Ishikawa (cell line): ENCODE measurements at regions not wholly inside any gene's neighbourhood (a gene's known extent, or its start where the extent isn't known, plus 50 kb on each side); places are given as distances from the start of the nearest gene placed in this dataset.

Experiments used
- CEBPB ChIP-seq: IDR thresholded peaks from 2 replicates; pipeline ENCODE4 v1.6.1; 2012
- CREB1 ChIP-seq: IDR thresholded peaks from 2 replicates; pipeline ENCODE4 v1.6.1; 2012; ENCODE audit warnings: low read depth
- EGR1 ChIP-seq: IDR thresholded peaks from 2 replicates; pipeline ENCODE4 v1.6.1; 2012
- EP300 ChIP-seq: IDR thresholded peaks from 2 replicates; pipeline ENCODE4 v1.6.1; 2012; ENCODE audit warnings: borderline replicate concordance
- FOXM1 ChIP-seq: IDR thresholded peaks from 2 replicates; pipeline ENCODE4 v1.6.1; 2012; ENCODE audit warnings: low read depth, borderline replicate concordance
- NFIC ChIP-seq: IDR thresholded peaks from 2 replicates; pipeline ENCODE4 v1.6.1; 2012
- RAD21 ChIP-seq: IDR thresholded peaks from 2 replicates; pipeline ENCODE4 v1.6.1; 2012; ENCODE audit warnings: low read depth
- TAF1 ChIP-seq: IDR thresholded peaks from 2 replicates; pipeline ENCODE4 v1.6.1; 2012; ENCODE audit warnings: low read depth, mild to moderate bottlenecking
- TCF12 ChIP-seq: IDR thresholded peaks from 2 replicates; pipeline ENCODE4 v1.6.1; 2012; ENCODE audit warnings: low read depth
- TEAD4 ChIP-seq: IDR thresholded peaks from 2 replicates; pipeline ENCODE4 v1.6.1; 2012
- YY1 ChIP-seq: IDR thresholded peaks from 2 replicates; pipeline ENCODE4 v1.6.1; 2012; ENCODE audit warnings: low read depth
- ZBTB7A ChIP-seq: IDR thresholded peaks from 2 replicates; pipeline ENCODE4 v1.6.1; 2012; ENCODE audit warnings: low read depth
- TF ChIP-seq, protein P1 (sequence below): IDR thresholded peaks from 2 replicates; pipeline ENCODE4 v1.6.1; 2012; ENCODE audit warnings: low read depth, mild to moderate bottlenecking
- TF ChIP-seq, protein P2 (sequence below): IDR thresholded peaks from 2 replicates; pipeline ENCODE4 v1.6.1; 2012
- TF ChIP-seq, protein P3 (sequence below): IDR thresholded peaks from 2 replicates; pipeline ENCODE4 v1.6.1; 2012

DNA sequence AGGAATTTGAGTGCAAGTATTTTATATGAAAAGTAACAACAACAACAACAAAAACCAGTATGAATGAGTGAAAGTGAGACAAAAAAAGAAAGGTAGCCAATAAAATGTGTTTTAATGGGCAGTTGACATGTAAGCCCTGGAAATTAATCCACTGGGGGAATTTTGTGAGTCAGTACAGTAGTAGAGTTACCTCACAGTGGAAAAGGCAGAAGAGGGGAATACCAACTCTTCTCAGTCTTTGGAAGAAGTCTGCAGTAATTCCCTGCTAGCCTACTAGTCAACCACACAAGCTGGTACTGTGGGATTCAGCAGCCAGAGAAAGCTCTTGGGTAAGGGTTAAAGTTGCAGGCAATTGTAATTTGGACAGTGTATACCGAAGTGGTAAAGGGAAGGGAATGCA lies 76.3 kb upstream of the IL15 start:
- no peak for TF ChIP-seq ZBTB7A
- TF ChIP-seq, protein P1, sequence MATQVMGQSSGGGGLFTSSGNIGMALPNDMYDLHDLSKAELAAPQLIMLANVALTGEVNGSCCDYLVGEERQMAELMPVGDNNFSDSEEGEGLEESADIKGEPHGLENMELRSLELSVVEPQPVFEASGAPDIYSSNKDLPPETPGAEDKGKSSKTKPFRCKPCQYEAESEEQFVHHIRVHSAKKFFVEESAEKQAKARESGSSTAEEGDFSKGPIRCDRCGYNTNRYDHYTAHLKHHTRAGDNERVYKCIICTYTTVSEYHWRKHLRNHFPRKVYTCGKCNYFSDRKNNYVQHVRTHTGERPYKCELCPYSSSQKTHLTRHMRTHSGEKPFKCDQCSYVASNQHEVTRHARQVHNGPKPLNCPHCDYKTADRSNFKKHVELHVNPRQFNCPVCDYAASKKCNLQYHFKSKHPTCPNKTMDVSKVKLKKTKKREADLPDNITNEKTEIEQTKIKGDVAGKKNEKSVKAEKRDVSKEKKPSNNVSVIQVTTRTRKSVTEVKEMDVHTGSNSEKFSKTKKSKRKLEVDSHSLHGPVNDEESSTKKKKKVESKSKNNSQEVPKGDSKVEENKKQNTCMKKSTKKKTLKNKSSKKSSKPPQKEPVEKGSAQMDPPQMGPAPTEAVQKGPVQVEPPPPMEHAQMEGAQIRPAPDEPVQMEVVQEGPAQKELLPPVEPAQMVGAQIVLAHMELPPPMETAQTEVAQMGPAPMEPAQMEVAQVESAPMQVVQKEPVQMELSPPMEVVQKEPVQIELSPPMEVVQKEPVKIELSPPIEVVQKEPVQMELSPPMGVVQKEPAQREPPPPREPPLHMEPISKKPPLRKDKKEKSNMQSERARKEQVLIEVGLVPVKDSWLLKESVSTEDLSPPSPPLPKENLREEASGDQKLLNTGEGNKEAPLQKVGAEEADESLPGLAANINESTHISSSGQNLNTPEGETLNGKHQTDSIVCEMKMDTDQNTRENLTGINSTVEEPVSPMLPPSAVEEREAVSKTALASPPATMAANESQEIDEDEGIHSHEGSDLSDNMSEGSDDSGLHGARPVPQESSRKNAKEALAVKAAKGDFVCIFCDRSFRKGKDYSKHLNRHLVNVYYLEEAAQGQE, result no peak
- TF ChIP-seq CEBPB, result no peak

DNA sequence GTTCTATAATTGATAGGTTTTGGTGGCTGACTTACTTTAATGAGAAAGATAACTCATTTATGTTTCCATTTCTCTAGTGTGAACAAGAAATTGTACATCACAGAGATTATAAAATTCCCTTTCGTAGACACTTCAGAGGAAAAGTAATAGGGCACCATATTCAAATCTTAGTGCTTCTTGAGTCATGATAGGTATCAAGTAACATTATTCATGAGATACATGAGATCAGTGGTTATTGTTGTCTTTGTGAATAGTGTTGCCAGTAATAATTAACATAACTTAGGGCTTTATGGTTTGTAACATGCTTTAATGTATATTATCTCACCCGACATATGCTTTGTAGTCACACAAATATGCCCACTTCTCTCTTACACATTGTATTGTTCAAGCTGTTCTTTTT lies 73.7 kb upstream of the IL15 start:
- no peak for TF ChIP-seq NFIC
- no peak for TF ChIP-seq EP300
- no peak for TF ChIP-seq EGR1
- TF ChIP-seq CREB1, result no peak
- TF ChIP-seq, protein P1, result no peak
- TF ChIP-seq, protein P2, sequence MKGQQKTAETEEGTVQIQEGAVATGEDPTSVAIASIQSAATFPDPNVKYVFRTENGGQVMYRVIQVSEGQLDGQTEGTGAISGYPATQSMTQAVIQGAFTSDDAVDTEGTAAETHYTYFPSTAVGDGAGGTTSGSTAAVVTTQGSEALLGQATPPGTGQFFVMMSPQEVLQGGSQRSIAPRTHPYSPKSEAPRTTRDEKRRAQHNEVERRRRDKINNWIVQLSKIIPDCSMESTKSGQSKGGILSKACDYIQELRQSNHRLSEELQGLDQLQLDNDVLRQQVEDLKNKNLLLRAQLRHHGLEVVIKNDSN, result no peak
- no peak for TF ChIP-seq CEBPB
- no peak for TF ChIP-seq YY1
- no peak for TF ChIP-seq TEAD4
- TF ChIP-seq TCF12, result no peak
- TF ChIP-seq, protein P3, sequence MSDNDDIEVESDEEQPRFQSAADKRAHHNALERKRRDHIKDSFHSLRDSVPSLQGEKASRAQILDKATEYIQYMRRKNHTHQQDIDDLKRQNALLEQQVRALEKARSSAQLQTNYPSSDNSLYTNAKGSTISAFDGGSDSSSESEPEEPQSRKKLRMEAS, result no peak
- no peak for TF ChIP-seq RAD21
- TF ChIP-seq ZBTB7A, result no peak
- no peak for TF ChIP-seq FOXM1
- no peak for TF ChIP-seq TAF1

DNA sequence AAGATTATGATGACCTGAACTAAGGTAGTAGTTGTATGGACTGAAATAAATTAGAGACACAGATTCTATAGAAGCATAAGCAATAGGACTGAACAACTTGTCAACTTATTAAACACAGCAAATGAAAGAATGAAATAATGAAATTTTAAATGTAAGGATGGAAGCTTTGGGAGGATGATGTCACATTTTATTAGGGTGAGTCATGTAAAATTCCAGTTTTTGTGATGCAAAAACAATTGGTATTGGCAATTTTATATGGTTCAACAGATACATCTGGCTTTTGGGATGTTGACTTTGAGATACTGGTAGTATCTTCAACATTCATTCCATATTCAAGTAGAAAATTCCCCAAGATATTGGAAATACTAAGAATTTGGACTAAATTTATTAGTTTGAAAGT lies 72.7 kb upstream of the IL15 start:
- TF ChIP-seq YY1, result no peak
- TF ChIP-seq, protein P1, result no peak
- TF ChIP-seq, protein P3, result no peak
- no peak for TF ChIP-seq CREB1
- no peak for TF ChIP-seq ZBTB7A
- TF ChIP-seq TEAD4, result no peak
- no peak for TF ChIP-seq EP300
- TF ChIP-seq TCF12, result no peak
- no peak for TF ChIP-seq TAF1
- TF ChIP-seq FOXM1, result no peak
- TF ChIP-seq EGR1, result no peak
- TF ChIP-seq, protein P2, result no peak
- TF ChIP-seq RAD21, result no peak
- TF ChIP-seq CEBPB, result no peak

DNA sequence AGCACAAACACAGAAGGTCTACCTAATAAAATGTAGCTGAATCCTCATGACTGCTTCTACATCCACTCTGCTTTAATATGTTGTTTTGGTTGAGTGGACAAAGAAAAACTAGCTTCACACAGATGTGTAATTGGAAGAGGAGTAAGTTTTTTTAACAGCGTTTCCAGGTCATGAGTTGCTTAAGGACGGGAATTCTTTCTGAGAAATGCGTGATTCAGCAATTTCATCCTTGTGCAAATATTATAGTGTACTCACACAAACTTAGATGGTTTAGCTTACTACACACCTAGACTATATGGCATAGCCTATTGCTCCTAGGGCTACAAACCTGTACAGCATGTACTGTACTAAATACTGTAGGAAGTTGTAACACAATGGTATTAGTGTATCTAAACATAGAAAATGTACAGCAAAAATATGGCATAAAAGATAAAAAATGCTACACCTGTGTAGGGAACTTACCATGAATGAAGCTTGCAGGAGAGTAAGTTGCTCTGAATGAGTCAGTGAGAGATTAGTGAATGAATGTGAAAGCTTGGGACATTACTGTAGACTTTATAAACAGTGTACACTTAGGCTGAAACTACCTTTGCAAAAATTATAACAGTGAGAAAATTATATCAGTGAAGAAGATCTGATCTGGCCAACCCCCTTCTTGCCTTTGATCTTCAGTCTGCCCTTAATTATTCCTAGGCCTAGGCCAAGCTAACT lies 70.8 kb upstream of the IL15 start:
- TF ChIP-seq NFIC, result no peak
- TF ChIP-seq YY1, result no peak
- TF ChIP-seq TEAD4, result no peak
- TF ChIP-seq FOXM1, result no peak
- TF ChIP-seq EP300, result no peak
- TF ChIP-seq EGR1, result no peak
- TF ChIP-seq, protein P2, result no peak
